HG02943 (cell line): ENCODE measurements at regions not wholly inside any gene's neighbourhood (a gene's known extent, or its start where the extent isn't known, plus 50 kb on each side); places are given as distances from the start of the nearest gene placed in this dataset.

Experiments
- ATAC-seq: cut with Tn5 transposase; IDR thresholded peaks from one replicate; pipeline ENCODE4 v1.9.1; 2021; ENCODE audit warnings: mild to moderate bottlenecking, low read depth, moderate library complexity; ENCODE audit not compliant: unreplicated experiment

DNA sequence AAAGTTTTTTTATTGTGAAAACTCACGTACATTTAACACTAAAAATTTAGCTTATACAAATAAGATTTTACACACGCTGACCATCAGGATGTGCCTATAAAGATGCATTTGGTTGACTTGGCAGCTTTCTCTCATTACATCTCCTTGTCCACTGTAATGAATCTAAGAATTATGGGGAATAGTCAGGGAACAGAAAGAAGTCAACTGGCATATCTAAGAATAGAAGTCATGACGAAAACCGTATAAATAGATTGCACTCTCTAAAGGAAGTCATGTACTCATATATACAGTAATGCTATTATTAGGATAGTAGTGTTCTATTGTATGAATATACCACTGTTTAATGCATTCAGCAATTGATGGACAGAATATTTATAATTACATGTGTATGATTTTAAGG is 575.8 kb upstream of the B3GALT2 start:
- ATAC-seq, result no peak

DNA sequence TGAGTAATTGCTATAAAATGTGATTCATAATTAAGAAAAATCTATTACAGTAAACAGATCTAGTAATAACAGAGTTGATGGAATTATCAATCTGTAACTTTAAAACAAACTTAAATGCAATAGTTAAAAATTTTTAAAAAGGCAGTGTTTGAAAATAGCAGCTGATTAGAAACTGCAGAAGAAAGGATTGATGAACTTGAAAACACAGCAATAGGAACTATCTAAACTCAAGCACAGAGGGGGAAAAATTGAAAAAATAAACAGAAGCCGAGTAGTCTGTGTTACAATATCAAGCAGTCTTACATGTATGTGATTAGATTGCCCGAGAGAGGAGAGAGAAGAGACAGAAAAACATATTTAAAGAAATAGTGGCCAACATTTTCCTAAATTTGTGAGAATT is 569.0 kb upstream of the B3GALT2 start:
- ATAC-seq, result no peak

DNA sequence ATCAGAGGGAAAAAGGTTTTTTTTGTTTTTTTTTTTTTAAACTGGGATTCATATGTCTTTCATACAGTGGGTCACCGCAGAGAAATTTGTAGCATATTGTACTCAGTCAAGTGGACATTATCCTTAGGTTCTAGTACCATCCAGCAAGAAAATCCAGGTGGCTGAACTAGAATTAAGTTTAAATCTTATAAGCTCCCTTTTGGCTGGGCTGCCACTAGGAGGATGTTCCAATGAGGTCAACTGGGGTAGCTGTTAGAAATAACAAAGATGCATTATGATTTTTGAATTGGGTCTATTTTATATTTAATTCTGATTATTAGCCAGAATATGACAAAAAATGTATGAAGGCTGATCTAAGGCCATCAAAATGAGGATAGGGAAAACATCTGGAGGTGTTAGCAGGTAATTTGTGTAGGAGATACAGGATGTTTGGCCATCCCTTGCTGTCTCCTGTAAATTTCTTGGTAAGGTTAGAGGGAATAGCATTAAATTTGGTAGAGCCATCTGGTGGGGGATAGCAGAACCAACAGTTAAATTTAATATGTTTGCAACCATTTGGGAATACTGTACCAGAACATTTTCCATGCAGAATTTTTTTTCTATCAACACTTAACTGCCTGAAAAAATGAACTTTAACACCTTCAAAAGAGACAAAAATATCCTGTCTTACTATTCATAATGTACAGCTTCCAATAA is 568.5 kb upstream of the B3GALT2 start:
- no peak for ATAC-seq

DNA sequence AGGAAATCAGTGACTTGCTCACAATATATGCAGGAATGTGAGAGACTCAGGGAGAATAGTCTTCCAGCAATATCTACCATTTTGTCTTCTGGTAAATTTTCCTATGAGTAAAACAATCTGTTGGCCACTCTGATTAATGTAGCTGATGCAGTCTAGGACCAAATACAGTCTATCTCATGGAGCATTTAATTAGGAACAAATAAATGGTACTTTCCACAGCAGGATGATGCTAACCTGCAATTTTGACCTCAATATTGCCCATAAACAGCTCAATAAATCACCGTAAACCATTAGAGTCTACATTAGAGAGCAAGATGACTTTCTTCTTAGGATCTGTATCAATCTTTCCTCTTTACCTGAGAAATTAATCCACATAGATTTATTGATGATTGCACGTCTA is 567.7 kb upstream of the B3GALT2 start:
- no peak for ATAC-seq

DNA sequence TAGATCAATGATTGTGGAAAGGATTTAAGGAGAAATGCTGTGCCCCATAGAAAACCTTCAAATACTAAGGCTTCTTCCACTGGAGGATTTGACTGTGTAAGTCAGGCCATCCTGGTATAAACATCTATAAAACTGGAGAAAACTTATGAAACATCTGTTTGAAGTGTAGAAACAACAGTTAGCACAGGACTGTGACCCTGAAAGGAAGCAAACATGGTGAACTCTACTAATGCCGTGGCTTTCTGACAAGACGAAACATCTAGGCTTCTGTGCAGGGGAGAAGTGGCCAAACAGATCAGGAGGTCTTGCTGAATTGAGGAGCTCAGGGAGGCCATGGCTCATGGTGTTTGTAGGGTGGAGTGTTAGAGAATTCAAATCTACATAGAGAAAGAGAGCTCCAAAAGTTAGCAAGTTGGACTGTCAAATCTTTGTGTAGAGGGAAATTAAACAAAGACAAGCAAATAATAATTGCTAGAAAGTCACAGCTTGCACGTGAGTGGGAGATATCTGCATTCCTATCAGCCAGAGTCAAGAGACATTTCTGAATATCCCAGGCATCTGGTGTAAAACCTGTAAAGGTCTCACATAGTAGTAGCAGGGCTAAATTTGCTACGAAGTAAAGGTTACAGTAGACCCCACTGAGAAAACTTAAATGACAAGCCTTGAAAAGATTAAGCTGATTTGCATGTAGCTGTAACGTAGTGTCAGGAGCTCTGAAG is 566.8 kb upstream of the B3GALT2 start:
- no peak for ATAC-seq

DNA sequence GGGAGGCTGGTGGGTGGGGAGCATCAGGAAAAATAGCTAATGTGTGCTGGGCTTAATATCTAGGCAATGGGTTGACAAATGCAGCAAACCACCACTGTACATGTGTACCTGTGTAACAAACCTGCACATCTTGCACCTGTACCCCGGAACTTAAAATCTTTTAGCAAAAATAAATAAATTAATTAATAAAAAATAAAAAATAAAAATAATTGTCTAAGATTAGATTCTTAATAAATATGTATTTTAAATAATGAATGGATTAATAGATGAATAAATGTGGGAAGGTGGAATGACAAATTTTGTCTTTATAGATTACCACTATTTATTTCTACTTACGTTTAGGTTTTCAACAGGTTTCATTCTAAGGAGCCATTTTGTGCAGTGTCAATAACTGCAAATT is 563.5 kb upstream of the B3GALT2 start:
- ATAC-seq, result no peak

DNA sequence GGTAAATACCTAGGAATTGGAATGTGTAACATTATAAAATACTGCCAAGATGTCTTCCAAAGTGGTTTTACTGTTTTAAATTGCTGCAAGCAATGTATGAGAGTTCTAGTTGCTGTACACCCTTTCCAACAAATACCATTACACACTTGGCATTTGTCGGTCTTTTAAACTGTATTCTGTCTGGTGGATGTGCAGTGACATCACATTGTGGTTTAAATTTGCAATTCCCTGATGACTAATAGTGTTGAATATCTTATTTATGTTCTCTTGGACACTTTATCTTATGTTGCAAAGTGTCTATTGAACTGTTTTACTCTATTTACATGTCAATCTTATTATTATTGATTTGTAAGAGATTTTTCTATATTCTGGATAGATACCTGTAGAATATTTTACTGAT is 561.2 kb upstream of the B3GALT2 start:
- ATAC-seq, result no peak

DNA sequence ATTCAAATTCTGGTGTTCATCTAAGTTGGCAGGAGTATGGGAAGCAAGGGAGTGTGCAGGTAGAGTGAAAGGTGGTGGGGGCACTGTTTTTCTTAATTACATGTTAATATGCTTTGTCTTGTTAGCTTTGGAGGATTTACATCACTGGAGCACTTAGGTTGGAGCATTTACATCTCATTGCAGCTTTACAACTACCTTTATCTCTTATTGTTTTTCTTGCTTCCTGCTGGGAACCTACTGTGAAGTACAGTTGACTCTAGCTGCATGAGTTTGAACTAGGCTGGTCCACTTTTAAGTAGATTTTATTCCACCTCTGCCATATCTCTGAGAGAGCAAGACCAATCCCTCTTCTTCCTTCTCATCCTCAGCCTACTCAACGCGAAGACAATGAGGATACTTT is 554.8 kb upstream of the B3GALT2 start:
- ATAC-seq, result no peak

DNA sequence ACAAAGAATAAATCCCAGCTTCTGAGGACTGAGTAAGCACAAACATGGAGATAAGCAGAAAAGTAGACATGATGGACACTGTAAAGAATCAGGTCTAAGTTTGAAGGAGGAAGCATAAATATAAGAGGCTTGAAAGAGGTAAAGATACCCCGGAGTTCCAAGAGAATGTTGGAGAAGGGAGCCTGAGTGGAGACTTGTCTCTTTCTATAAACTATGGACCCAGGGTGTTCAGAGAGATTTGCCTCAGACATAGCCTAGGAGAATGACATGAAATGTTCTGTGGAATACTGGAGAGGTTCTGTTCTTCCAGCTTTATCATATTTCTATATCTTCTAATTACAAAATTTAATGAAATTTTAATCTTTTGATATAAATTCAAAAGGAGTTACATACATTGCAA is 554.3 kb upstream of the B3GALT2 start:
- no peak for ATAC-seq

DNA sequence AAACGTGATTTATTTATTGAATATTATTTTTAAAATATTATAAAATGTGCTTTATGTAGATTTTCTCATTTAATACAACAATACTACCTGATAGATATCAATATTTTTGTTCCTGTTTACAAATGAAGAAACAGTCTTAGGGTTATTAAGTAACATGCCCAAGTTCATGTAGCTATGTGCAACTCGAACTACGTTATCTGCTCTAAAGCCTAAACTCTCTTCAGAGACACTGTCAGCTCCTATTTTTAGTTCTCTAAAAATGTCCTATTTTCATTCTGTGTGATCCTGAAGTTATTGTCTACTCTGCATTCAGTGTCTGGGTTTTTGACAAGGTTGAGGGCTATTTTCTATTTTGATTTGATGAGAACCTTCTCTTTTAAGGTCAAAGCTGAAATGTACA is 550.1 kb upstream of the B3GALT2 start:
- ATAC-seq, result no peak

DNA sequence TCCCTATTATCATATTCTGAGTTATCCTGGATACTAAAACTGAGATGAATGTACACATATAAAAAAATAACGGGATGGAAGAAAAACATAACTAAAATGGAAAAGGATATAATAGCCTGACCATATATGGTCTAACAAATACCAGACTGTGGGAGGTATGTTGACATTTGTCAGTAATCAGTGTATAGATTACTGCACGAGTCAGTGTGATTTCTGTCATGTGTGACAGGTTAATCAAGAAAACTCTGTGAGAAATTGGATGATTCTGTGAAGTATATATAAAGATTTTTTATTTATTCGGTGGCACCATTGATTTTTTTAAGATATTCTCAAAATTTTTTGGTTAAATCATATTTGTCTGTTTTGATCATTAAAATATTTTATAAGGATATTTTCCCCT is 547.3 kb upstream of the B3GALT2 start:
- ATAC-seq, result no peak

DNA sequence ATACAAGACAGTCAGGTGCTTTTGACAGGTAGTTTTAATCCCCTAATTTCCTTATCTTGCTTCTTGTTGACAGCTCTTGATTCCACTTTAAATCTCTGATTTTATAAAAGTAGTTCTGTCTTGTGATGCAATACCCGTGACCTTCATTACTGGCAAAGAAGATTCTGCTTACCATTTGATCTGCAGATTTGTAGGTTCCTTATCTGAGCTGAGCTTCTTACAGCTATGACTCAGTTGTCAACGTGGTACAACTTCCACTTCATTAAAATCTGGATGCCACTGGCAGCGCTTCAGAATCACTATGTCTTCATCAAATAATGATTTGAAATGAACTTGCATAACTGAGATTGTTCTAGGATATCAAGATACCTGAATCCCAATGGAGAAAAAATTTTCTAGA is 543.6 kb upstream of the B3GALT2 start:
- no peak for ATAC-seq

DNA sequence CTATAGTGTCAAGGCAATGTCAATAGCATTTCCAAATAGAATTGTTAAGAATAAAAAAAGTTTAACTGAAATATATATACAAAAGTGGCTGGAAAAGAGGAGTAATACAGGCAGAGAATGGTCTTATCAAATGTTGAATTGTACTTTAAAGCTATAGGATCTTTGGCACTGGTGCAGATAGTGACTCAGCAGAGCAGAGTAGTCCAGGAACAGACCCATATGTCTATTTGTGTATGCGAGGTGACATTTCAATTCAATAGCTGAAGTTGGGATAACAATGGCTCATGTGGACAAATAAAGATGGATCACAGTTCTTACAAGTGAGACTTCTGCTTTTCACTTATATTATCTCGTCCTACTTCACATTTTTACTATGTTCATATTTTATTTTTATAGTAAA is 543.0 kb upstream of the B3GALT2 start:
- ATAC-seq, result no peak

DNA sequence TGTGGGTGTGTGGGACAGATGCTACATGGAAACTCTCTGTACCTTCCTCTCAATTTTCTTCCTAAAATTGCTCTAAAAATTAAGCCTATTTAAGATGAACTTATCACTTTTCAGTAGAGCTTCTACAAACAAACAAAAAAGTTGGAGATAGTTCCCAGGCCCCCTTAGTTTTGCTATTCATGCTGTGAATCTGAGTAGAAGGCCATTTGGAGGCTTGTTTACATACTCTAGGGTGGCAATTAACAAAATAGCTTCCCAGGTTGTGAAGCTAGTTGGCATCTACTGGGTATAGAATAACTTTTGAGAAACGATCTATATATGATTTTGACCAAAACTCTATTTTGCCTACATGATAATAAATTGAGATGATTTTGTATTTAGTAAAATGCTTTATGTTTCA is 541.4 kb upstream of the B3GALT2 start:
- ATAC-seq, result no peak

DNA sequence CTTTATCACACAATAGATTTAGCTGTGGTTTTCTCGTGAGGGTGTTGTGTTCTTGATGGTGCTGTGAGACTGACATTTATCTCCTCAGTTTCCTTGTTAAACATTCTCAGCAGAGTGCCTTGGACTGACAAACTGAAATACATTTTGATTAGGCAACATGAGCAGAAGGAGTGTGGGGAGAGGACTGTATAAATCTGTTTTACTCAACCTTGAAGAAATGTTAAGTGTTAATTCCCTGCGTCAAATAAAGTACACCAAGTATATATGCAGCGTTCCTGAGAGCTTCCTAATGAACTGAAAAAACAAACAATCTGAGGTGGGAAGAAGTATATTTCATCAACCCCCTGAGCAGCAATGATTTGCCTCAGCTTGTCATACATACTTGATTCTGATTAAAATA is 540.3 kb upstream of the B3GALT2 start:
- no peak for ATAC-seq

DNA sequence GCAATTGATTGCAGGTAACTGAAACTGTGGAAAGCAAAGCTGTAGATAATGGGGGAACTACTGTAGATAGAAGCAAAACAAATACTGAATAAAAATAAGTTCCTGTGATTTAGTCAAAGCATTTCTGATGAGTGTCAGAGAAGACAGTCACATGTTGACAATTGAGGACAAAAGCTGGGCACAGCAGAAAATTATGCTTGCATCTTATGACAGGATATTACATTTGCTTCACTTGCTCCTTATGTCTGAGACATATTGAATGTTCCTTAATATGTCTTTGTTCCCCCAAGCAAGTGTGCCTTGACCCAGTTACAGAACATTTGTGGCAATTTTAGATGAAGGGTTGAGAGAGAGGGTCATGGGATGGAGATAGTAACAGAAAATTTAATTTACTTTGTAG is 526.0 kb upstream of the B3GALT2 start:
- ATAC-seq, result no peak

DNA sequence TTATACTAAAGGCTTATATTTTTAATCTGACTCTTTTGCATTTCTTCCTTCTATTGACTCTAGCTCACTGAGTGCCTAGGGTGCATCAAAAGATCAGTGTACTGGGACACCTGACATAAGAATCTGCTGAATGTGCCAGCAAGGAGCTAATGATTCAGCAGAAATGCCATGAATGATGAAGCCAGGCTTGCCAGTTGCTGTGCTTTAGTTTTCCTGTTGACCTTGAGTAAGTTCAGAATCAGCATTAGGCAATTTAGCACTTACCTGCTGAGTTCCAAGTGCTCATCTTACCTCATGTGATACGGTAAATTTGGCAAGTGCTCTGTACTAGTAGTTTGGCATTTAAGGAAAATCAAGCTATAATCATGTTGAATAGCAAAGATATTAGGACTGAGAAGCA is 523.2 kb upstream of the B3GALT2 start:
- ATAC-seq, result no peak

DNA sequence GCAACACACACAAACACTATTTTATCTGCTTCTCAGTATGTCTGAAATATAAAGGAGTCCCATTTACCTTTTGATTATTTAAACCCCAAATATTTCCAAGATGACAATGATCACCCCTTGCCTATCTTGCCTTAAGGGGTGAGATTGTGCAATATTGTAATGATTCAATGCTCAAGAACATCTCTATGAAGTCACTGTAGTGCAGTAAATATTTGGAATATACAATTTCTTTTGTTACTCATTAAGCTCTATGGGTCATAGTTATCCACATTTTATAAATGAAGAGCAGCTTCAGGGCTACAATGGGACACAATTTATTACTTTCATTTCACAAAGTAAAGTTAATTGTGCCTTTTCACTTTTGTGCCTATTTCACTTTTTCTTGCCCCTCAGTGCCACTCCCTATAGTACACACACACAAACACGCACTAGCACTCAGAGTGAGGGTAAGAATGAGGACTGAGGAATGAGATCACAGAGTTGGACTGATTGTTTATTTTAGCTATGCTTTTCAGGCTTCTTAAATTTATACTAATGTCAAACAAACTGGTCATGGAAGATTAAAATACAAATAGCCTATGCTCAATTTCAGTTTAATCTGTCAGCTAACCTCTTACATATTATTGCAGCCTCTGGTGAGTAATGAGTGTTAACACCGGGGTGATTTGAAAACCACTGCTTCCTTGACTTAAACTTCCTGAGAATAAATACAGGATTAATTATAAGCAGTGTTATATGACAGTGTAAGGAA is 521.0 kb upstream of the B3GALT2 start:
- ATAC-seq, result no peak

DNA sequence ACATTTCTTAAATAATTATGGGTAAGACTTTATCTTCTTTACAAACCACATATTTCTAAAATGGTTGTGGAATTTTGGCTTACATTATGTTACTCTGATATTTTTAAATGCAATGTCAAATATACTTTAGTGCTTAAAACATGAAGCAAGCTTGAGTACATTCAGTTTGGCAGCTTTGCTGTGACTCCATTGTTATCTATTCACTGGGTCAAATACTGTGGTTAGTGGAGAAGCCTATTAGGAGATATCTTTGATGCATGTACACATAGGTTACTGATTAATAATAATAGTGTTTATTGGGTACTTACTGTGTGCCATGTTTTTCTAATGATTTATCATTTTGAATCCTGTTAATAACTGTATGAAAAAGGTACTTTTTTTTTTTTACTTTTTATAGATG is 520.4 kb upstream of the B3GALT2 start:
- ATAC-seq, result no peak

DNA sequence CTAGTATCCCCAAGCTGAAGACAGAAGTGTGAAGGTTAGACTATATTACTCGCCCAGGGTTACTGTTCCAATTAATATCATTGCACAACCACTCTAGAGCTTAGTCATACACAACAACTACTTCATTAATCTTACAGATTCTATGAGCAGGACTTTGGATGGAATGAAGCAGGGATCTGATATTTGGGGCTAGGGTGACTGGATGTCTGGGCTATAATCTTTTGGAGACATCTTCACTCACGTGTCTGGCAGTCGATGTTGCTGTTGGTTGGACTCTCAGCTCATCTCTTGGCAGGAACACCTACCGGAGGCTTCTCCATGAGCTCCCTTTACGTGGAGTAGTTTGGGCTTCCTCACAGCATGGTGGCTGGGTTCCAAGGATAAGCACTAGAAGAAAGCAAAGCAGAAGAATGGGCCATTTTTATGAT is 519.2 kb upstream of the B3GALT2 start:
- no peak for ATAC-seq

DNA sequence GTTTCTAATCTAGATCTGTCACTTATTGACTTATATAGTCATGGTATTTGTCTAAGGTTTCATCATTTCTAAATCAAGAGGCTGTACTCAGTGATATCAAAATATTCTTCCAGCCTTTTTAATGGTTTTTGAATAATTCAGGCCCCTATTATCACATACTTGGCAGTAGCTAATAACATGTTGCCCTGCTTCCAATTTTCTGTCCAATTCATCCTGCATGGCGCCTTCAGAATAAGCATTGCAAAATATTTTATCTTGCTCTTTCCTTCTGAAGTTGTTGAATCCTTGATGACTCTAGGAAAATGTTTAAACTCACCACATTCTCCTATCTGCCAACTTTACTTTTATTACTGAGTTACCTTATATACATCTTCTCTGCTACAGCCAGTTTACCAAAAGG is 517.2 kb upstream of the B3GALT2 start:
- no peak for ATAC-seq

DNA sequence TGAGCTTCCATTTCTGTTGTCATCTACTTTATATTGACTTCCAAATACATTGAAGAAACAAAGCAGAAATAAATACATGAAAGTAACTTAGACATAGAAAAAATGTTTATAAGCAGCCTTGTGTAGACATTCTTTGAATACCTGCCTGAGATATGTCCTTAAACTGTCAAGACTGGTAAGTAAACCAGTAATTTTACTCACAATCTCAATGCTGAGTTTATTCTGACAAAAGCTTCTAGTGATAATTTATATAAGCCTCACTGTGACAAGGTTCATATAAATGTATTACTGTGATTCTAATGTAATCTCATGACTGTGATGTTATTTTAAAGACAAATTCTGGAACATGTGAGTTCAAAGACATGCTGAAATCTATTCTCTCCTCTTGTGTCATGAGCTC is 516.7 kb upstream of the B3GALT2 start:
- ATAC-seq, result no peak
